ENCODE measurements at regions not wholly inside any gene's neighbourhood (a gene's known extent, or its start where the extent isn't known, plus 50 kb on each side); places are given as distances from the start of the nearest gene placed in this dataset.
"Not testable (repeated sequence)": the region's sequence is repeated elsewhere in the genome, so short reads cannot be mapped to it uniquely, and the experiment has no call there.

GRCh38 chr12:89289720-89290119 is 62.6 kb downstream of the DUSP6 start:
- no peak for DNase-seq

GRCh38 chr12:89288959-89289358 is 63.3 kb downstream of the DUSP6 start:
- no peak for DNase-seq

- DNase-seq = no peak
Measured at GRCh38 chr12:89286501-89286900, 65.8 kb downstream of the DUSP6 start.

- no peak for DNase-seq
Measured at GRCh38 chr12:89281539-89281867, 70.8 kb downstream of the DUSP6 start.

- DNase-seq = no peak
Measured at GRCh38 chr12:89280833-89281538, 71.3 kb downstream of the DUSP6 start.

- DNase-seq = no peak
Measured at GRCh38 chr12:89279499-89279898, 72.8 kb downstream of the DUSP6 start.

GRCh38 chr12:89278862-89279261 is 73.4 kb downstream of the DUSP6 start:
- DNase-seq = no peak

GRCh38 chr12:89278169-89278568 is 74.1 kb downstream of the DUSP6 start:
- no peak for DNase-seq

- no peak for DNase-seq
Measured at GRCh38 chr12:89276860-89277259, 75.4 kb downstream of the DUSP6 start.

GRCh38 chr12:89273525-89273924 is 78.8 kb downstream of the DUSP6 start:
- no peak for DNase-seq

GRCh38 chr12:89270548-89270947 is 81.8 kb downstream of the DUSP6 start:
- DNase-seq = no peak

GRCh38 chr12:89269174-89269573 is 83.1 kb downstream of the DUSP6 start:
- DNase-seq = no peak

- no peak for DNase-seq
Measured at GRCh38 chr12:89267404-89267803, 84.9 kb downstream of the DUSP6 start.

- not testable (repeated sequence) for DNase-seq
Measured at GRCh38 chr12:89266574-89267188, 85.6 kb downstream of the DUSP6 start.

- DNase-seq = no peak
Measured at GRCh38 chr12:89264837-89265236, 87.5 kb downstream of the DUSP6 start.

GRCh38 chr12:89263900-89264299 is 88.4 kb downstream of the DUSP6 start:
- DNase-seq = no peak

- DNase-seq = no peak
Measured at GRCh38 chr12:89262855-89263552, 89.3 kb downstream of the DUSP6 start.

- DNase-seq = no peak
Measured at GRCh38 chr12:89261982-89262381, 90.3 kb downstream of the DUSP6 start.

- DNase-seq = no peak
Measured at GRCh38 chr12:89260841-89261637, 91.3 kb downstream of the DUSP6 start.

- no peak for DNase-seq
Measured at GRCh38 chr12:89259821-89260220, 92.5 kb downstream of the DUSP6 start.

- DNase-seq = no peak
Measured at GRCh38 chr12:89258240-89258969, 93.9 kb downstream of the DUSP6 start.

GRCh38 chr12:89257340-89257739 is 95.0 kb downstream of the DUSP6 start:
- no peak for DNase-seq

- no peak for DNase-seq
Measured at GRCh38 chr12:89256060-89256459, 96.2 kb downstream of the DUSP6 start.

Data from stimulated activated CD8-positive, alpha-beta memory T cell treated with anti-CD3 and anti-CD28 coated beads, Interleukin-4, amount 100 ng/mL, for 48 hours (primary cell).